OCI-LY3 (cell line): ENCODE measurements at regions not wholly inside any gene's neighbourhood (a gene's known extent, or its start where the extent isn't known, plus 50 kb on each side); places are given as distances from the start of the nearest gene placed in this dataset.

Experiments used
- H2AFZ ChIP-seq: fragments of 200-600, 300-600 bp; shearing (Covaris generic); 2 replicates; pipeline ENCODE4 v1.6.0; 2014; ENCODE audit warnings: antibody characterized with exemption, low read depth, low read length
- H3K27ac ChIP-seq: fragments of 200-600, 300-600 bp; sonication (generic); 2 replicates; pipeline ENCODE4 v1.5.1; 2014; ENCODE audit warnings: mild to moderate bottlenecking, low read length, moderate library complexity, mixed read lengths
- H3K27me3 ChIP-seq: fragments of 200-600, 300-600 bp; sonication (generic); 2 replicates; pipeline ENCODE4 v1.6.1; 2014; ENCODE audit warnings: low read depth, low read length, mixed read lengths
- H3K36me3 ChIP-seq: fragments of 200-600, 300-600 bp; sonication (generic); replicated peaks from 2 replicates; pipeline ENCODE3; 2014; ENCODE audit warnings: low read depth, low read length, mixed read lengths
- H3K4me1 ChIP-seq: fragments of 300-600, 200-600 bp; sonication (generic); 2 replicates; pipeline ENCODE4 v1.6.1; 2014; ENCODE audit warnings: low read length, mixed read lengths
- H3K4me2 ChIP-seq: fragments of 200-600, 300-600 bp; sonication (generic); 2 replicates; pipeline ENCODE4 v1.6.1; 2014; ENCODE audit warnings: low read length, mixed read lengths
- H3K4me3 ChIP-seq: fragments of 300-600, 200-600 bp; sonication (generic); 2 replicates; pipeline ENCODE4 v1.5.1; 2014; ENCODE audit warnings: antibody characterized with exemption, mild to moderate bottlenecking, low read length, moderate library complexity
- H3K79me2 ChIP-seq: fragments of 300-600, 200-600 bp; shearing (Covaris generic); 2 replicates; pipeline ENCODE4 v1.6.1; 2014; ENCODE audit warnings: mild to moderate bottlenecking, low read length, mixed read lengths
- H3K9ac ChIP-seq: fragments of 300-600, 200-600 bp; shearing (Covaris generic); 2 replicates; pipeline ENCODE4 v1.6.0; 2014; ENCODE audit warnings: mild to moderate bottlenecking, low read length, moderate library complexity
- H3K9me3 ChIP-seq: fragments of 200-600, 300-600 bp; shearing (Covaris generic); 2 replicates; pipeline ENCODE4 v1.6.1; 2014; ENCODE audit warnings: low read length, mixed read lengths; ENCODE audit not compliant: insufficient read depth
- H4K20me1 ChIP-seq: fragments of 200-600, 300-600 bp; sonication (generic); 2 replicates; pipeline ENCODE4 v1.6.1; 2016; ENCODE audit warnings: low read length, mixed read lengths; ENCODE audit not compliant: insufficient read depth
- EZH2phosphoT487 ChIP-seq: fragments of 200-600 bp; shearing (Covaris generic); IDR thresholded peaks from 2 replicates; pipeline ENCODE4 v1.6.1; 2018; ENCODE audit warnings: antibody characterized with exemption, mixed run types, low read depth
- TF ChIP-seq, protein P1 (sequence below): fragments of 200-600, 300-600 bp; sonication (generic); IDR thresholded peaks from 2 replicates; pipeline ENCODE4 v1.5.1; 2014; ENCODE audit warnings: antibody characterized with exemption, low read length, low read depth

DNA sequence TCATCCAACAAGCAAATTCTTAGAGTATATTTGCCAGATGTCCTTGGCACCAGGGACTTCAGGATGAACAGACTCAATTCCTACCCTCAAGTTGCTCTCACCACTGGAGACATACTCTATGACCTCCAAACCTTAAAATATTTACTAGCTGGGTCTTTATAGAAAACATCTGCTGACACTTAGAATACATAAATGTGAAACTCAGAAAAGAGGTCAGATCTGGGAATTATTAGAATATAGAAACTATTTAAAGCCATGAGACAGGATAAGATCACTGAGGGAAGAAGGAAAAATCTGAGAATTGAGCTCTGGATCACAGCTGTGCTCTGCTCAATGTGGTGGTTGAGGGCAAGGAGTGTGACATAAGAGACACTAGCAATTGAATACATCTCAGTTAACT is 695.4 kb upstream of the UBE2E2 start:
- Histone ChIP-seq H3K27ac (no peak overlapping the region), H3K4me2 (no peak overlapping the region), H3K9me3 (no peaks in the 10 kb centered on the region), H3K36me3 (no peaks in the 10 kb centered on the region), H3K79me2 (no peaks in the 10 kb centered on the region), H3K27me3 (no peaks in the 10 kb centered on the region), H4K20me1 (no peaks in the 10 kb centered on the region), H2AFZ (no peak overlapping the region), H3K4me1 (no peaks in the 10 kb centered on the region), H3K9ac (no peak overlapping the region), H3K4me3 (no peak overlapping the region)
- TF ChIP-seq EZH2phosphoT487 = no peak
- TF ChIP-seq, protein P1, sequence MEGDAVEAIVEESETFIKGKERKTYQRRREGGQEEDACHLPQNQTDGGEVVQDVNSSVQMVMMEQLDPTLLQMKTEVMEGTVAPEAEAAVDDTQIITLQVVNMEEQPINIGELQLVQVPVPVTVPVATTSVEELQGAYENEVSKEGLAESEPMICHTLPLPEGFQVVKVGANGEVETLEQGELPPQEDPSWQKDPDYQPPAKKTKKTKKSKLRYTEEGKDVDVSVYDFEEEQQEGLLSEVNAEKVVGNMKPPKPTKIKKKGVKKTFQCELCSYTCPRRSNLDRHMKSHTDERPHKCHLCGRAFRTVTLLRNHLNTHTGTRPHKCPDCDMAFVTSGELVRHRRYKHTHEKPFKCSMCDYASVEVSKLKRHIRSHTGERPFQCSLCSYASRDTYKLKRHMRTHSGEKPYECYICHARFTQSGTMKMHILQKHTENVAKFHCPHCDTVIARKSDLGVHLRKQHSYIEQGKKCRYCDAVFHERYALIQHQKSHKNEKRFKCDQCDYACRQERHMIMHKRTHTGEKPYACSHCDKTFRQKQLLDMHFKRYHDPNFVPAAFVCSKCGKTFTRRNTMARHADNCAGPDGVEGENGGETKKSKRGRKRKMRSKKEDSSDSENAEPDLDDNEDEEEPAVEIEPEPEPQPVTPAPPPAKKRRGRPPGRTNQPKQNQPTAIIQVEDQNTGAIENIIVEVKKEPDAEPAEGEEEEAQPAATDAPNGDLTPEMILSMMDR = no peak

DNA sequence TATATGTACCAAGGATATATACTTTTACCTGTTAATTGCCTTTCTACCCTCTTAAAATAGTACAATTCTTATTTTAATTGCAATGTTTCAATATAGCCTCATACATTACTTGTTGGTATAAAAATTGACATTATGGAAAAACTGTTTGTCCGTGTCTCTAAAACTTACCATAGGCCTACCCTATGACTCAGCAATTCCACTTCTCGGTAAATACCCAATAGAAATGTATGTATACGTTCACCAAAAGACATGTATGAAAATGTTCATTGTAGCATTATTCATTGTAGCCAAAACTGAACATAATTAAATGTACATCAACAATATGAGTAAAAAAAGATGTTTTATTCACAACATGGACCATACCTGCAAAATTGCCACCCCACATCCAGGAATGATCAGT is 679.2 kb upstream of the UBE2E2 start:
- Histone ChIP-seq H3K27me3 (no peaks in the 10 kb centered on the region), H3K79me2 (no peaks in the 10 kb centered on the region), H4K20me1 (no peaks in the 10 kb centered on the region), H3K27ac (no peak overlapping the region), H3K4me3 (no peak overlapping the region), H3K36me3 (no peaks in the 10 kb centered on the region), H3K4me2 (no peak overlapping the region), H2AFZ (no peak overlapping the region), H3K4me1 (no peaks in the 10 kb centered on the region), H3K9ac (no peak overlapping the region), H3K9me3 (no peaks in the 10 kb centered on the region)
- TF ChIP-seq EZH2phosphoT487 = no peak
- TF ChIP-seq, protein P1 = no peak

DNA sequence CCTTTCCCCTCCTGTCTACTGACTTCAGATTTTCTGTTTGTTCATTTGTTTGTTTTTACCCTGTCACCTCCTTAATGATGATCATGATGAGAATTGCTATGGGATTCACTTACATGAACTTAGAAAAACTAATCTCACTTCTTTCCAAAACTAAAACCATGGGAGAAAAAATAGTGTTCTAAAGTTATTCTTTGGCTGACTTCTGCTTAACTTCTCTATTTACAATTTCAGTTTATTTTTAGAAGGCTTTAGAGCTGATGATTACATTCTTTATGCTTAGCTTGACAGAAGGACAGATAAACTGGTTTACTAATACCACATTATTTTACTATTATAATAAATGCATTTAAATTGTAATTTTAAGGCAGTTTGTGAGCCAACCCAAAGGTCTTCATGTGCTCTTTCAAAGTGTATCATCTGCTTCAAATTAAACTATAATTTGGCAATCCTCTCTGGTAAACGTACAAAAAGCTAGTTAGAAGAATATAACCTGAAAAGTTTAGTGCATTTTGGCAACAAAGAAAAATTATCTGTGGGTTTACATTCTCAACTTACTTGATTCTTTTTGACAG is 676.8 kb upstream of the UBE2E2 start:
- H3K4me1 ChIP-seq = no peaks in the 10 kb centered on the region
- TF ChIP-seq, protein P1 = no peak
- no peak for TF ChIP-seq EZH2phosphoT487
- no peaks in the 10 kb centered on the region for H3K27me3 ChIP-seq
- H3K27ac ChIP-seq = no peak overlapping the region
- H3K79me2 ChIP-seq = no peaks in the 10 kb centered on the region
- H3K36me3 ChIP-seq = no peaks in the 10 kb centered on the region
- no peak overlapping the region for H2AFZ ChIP-seq
- H3K4me3 ChIP-seq = no peak overlapping the region
- H3K9me3 ChIP-seq = no peaks in the 10 kb centered on the region
- no peak overlapping the region for H3K9ac ChIP-seq
- no peak overlapping the region for H3K4me2 ChIP-seq
- H4K20me1 ChIP-seq = no peaks in the 10 kb centered on the region

DNA sequence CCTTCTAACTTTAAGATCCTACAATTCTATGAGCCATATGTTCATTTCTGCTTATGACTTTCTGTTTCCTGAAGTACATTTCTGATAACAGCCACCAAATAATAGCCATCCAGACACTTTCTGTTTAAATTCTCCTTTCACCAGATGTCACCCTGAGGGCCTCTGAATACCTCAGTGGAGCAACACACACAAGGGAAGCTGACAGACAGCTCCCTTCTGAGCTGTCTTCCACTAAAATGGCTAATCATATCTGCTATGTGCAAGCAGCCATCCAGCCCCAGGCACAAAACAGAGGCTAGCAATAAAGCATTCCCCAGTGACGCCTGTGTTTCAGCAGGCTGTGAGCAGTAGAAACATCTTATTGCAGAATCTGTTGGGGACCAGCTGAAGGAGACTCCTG is 666.6 kb upstream of the UBE2E2 start:
- Histone ChIP-seq H3K27me3 (no peaks in the 10 kb centered on the region), H3K4me2 (no peak overlapping the region), H3K36me3 (no peaks in the 10 kb centered on the region), H3K9ac (no peak overlapping the region), H3K79me2 (no peaks in the 10 kb centered on the region), H4K20me1 (no peaks in the 10 kb centered on the region), H3K27ac (no peak overlapping the region), H3K4me1 (no peaks in the 10 kb centered on the region), H2AFZ (no peak overlapping the region), H3K9me3 (no peaks in the 10 kb centered on the region), H3K4me3 (no peak overlapping the region)
- TF ChIP-seq EZH2phosphoT487 = no peak
- TF ChIP-seq, protein P1 = no peak
